H1 (cell line): ENCODE measurements at regions not wholly inside any gene's neighbourhood (a gene's known extent, or its start where the extent isn't known, plus 50 kb on each side); places are given as distances from the start of the nearest gene placed in this dataset.

Experiments used
- CTCF ChIA-PET: fragments of 300-600 bp; sonication (Branson Sonifier 250); formaldehyde crosslinking; loops from one replicate; lab custom pipeline; 2021; ENCODE audit not compliant: partially characterized antibody; lab: Charles Lee
- POLR2A ChIA-PET: fragments of 300-600 bp; sonication (Branson Sonifier 250); formaldehyde crosslinking; loops from one replicate; lab custom pipeline; 2021; ENCODE audit warnings: inconsistent platforms; ENCODE audit not compliant: partially characterized antibody; lab: Charles Lee
- DNase-seq, 2 experiments: peaks; one replicate each; pipeline versions ENCODE4 v3.0.0 to v3.0.0-alpha.2; 2010 to 2022; ENCODE audit warnings: low spot score in 2 of 2, low read depth in 1 of 2, mixed read lengths in 1 of 2
- FAIRE-seq: peaks from 2 replicates; lab custom pipeline; 2011; peaks lifted over from hg19 to GRCh38; lab: Jason Lieb, UNC
- H2AFZ ChIP-seq: 2 replicates; pipeline ENCODE4 v1.8.1; 2012; ENCODE audit warnings: low read length, inconsistent platforms
- H2AK5ac ChIP-seq: 2 replicates; pipeline ENCODE4 v1.6.1; 2013; ENCODE audit warnings: low read depth, low read length
- H2BK120ac ChIP-seq: replicated peaks from 2 replicates; pipeline ENCODE3; 2013; ENCODE audit warnings: low read depth, low read length, inconsistent platforms
- H2BK12ac ChIP-seq: 2 replicates; pipeline ENCODE4 v1.6.1; 2013; ENCODE audit warnings: low read depth, low read length
- H2BK15ac ChIP-seq: 2 replicates; pipeline ENCODE4 v1.6.1; 2013; ENCODE audit warnings: low read length
- H2BK20ac ChIP-seq: 2 replicates; pipeline ENCODE4 v1.6.1; 2013; ENCODE audit warnings: low read length
- H2BK5ac ChIP-seq: 2 replicates; pipeline ENCODE4 v1.6.1; 2013; ENCODE audit warnings: low read depth, low read length
- H3K14ac ChIP-seq: 2 replicates; pipeline ENCODE4 v1.6.1; 2013; ENCODE audit warnings: inconsistent platforms; ENCODE audit not compliant: insufficient read length
- H3K18ac ChIP-seq: 2 replicates; pipeline ENCODE4 v1.6.1; 2013; ENCODE audit warnings: low read length; ENCODE audit errors: extremely low read depth
- H3K23ac ChIP-seq: 2 replicates; pipeline ENCODE4 v1.6.1; 2013; ENCODE audit warnings: inconsistent platforms; ENCODE audit not compliant: insufficient read length
- H3K23me2 ChIP-seq: 2 replicates; pipeline ENCODE4 v1.6.1; 2013; ENCODE audit warnings: low read depth, low read length
- H3K27ac ChIP-seq: 2 replicates; pipeline ENCODE4 v1.6.1; 2011; ENCODE audit warnings: low read depth, low read length, inconsistent platforms
- H3K27me3 ChIP-seq, 4 experiments: replicated peaks in 1 of 4; 1 replicate in 1 of 4; 2 replicates in 3 of 4; pipeline versions ENCODE4 v1.6.1 to v1.8.1; 2011 to 2013; ENCODE audit warnings: low read length in 3 of 4, mild to moderate bottlenecking in 3 of 4, inconsistent platforms in 2 of 4, mixed read lengths in 2 of 4, moderate library complexity in 1 of 4; ENCODE audit not compliant: control insufficient read depth in 3 of 4, insufficient read depth in 3 of 4; ENCODE audit errors: extremely low read depth in 1 of 4
- H3K36me3 ChIP-seq, 4 experiments: 2 replicates each; pipeline versions ENCODE4 v1.6.1 to v1.8.1; 2011 to 2013; ENCODE audit warnings: mild to moderate bottlenecking in 4 of 4, low read length in 3 of 4, moderate library complexity in 2 of 4, control low read depth in 1 of 4, inconsistent platforms in 1 of 4; ENCODE audit not compliant: insufficient read depth in 4 of 4, control insufficient read depth in 2 of 4
- H3K4ac ChIP-seq: replicated peaks from 2 replicates; pipeline ENCODE3; 2013; ENCODE audit warnings: low read length, low read depth, mixed read lengths, inconsistent platforms; ENCODE audit not compliant: insufficient read length
- H3K4me1 ChIP-seq, 4 experiments: replicated peaks in 1 of 4; 1 replicate in 1 of 4; 2 replicates in 3 of 4; pipeline versions ENCODE4 v1.6.1 to v1.8.1; 2011 to 2013; ENCODE audit warnings: low read length in 3 of 4, inconsistent platforms in 2 of 4, mixed read lengths in 1 of 4; ENCODE audit not compliant: insufficient read depth in 4 of 4, control insufficient read depth in 3 of 4
- H3K4me2 ChIP-seq, 2 experiments: 2 replicates each; pipeline versions ENCODE4 v1.6.1 to v1.8.1; 2011 to 2013; ENCODE audit warnings: low read depth in 2 of 2, low read length in 2 of 2, control low read depth in 1 of 2, inconsistent platforms in 1 of 2, mild to moderate bottlenecking in 1 of 2; ENCODE audit not compliant: insufficient read depth in 1 of 2
- H3K4me3 ChIP-seq, 4 experiments: fragments of 200-600, 300-600 bp in 1 of 4; sonication (generic), shearing (Covaris generic), sonication (Bioruptor Twin) in 1 of 4; 2 replicates each; pipeline versions ENCODE4 v1.5.1 to v1.8.1; 2011 to 2016; ENCODE audit warnings: low read length in 4 of 4, low read depth in 3 of 4, control low read depth in 2 of 4, inconsistent platforms in 2 of 4, mild to moderate bottlenecking in 2 of 4, mixed read lengths in 1 of 4, moderate library complexity in 1 of 4; ENCODE audit not compliant: insufficient read depth in 2 of 4; ENCODE audit errors: extremely low read depth in 1 of 4
- H3K56ac ChIP-seq: replicated peaks from 2 replicates; pipeline ENCODE3; 2013; ENCODE audit warnings: low read depth, mild to moderate bottlenecking, mixed read lengths, low read length, inconsistent platforms; ENCODE audit not compliant: insufficient read length
- H3K79me1 ChIP-seq: 2 replicates; pipeline ENCODE4 v1.6.1; 2013; ENCODE audit warnings: low read depth, low read length, control low read depth
- H3K79me2 ChIP-seq, 2 experiments: 2 replicates each; pipeline versions ENCODE4 v1.6.1 to v1.8.1; 2012 to 2013; ENCODE audit warnings: low read length in 2 of 2, mild to moderate bottlenecking in 2 of 2, inconsistent platforms in 1 of 2; ENCODE audit not compliant: insufficient read depth in 2 of 2, control insufficient read depth in 1 of 2
- H3K9ac ChIP-seq, 4 experiments: replicated peaks in 1 of 4; 1 replicate in 1 of 4; 2 replicates in 3 of 4; pipeline versions ENCODE4 v1.6.1 to v1.8.1; 2011 to 2013; ENCODE audit warnings: low read depth in 3 of 4, low read length in 3 of 4, control low read depth in 2 of 4, mild to moderate bottlenecking in 2 of 4, moderate library complexity in 2 of 4, inconsistent platforms in 1 of 4; ENCODE audit errors: extremely low read depth in 1 of 4
- H3K9me3 ChIP-seq, 2 experiments: 2 replicates each; pipeline versions ENCODE4 v1.6.1 to v1.8.1; 2012 to 2013; ENCODE audit warnings: mild to moderate bottlenecking in 2 of 2, moderate library complexity in 2 of 2, control low read depth in 1 of 2, inconsistent platforms in 1 of 2, low read depth in 1 of 2, low read length in 1 of 2, mixed read lengths in 1 of 2; ENCODE audit not compliant: insufficient read depth in 2 of 2
- H4K20me1 ChIP-seq, 2 experiments: replicated peaks in 1 of 2; 2 replicates each; pipeline versions ENCODE3 to v1.8.1; 2011 to 2013; ENCODE audit warnings: inconsistent platforms in 2 of 2, low read length in 2 of 2, mild to moderate bottlenecking in 1 of 2; ENCODE audit not compliant: insufficient read depth in 2 of 2, control insufficient read depth in 1 of 2
- H4K5ac ChIP-seq: 2 replicates; pipeline ENCODE4 v1.6.1; 2013; ENCODE audit warnings: low read length, low read depth, mixed read lengths, inconsistent platforms; ENCODE audit not compliant: insufficient read length
- H4K8ac ChIP-seq: 2 replicates; pipeline ENCODE4 v1.8.0; 2013; ENCODE audit warnings: mild to moderate bottlenecking, moderate library complexity, low read length, inconsistent platforms; ENCODE audit not compliant: insufficient read depth; ENCODE audit errors: extremely low read depth
- H4K91ac ChIP-seq: replicated peaks from 2 replicates; pipeline ENCODE3; 2013; ENCODE audit warnings: low read length, mixed read lengths, inconsistent platforms; ENCODE audit not compliant: insufficient read length
- ATF2 ChIP-seq: IDR thresholded peaks from 2 replicates; pipeline ENCODE4 v1.6.1; 2012; ENCODE audit warnings: low read length, inconsistent platforms
- BACH1 ChIP-seq: IDR thresholded peaks from 2 replicates; pipeline ENCODE4 v1.6.1; 2012; ENCODE audit warnings: low read length, improper control_type of control experiment
- BCL11A ChIP-seq, 2 experiments: IDR thresholded peaks; one replicate each; pipeline ENCODE4 v1.6.1; 2011; ENCODE audit warnings: low read depth in 2 of 2, low read length in 2 of 2, mild to moderate bottlenecking in 2 of 2
- BRCA1 ChIP-seq: IDR thresholded peaks from 2 replicates; pipeline ENCODE4 v1.6.1; 2012; ENCODE audit warnings: low read depth, low read length, improper control_type of control experiment
- CEBPB ChIP-seq: IDR thresholded peaks from 2 replicates; pipeline ENCODE4 v1.6.1; 2012; ENCODE audit warnings: low read depth, low read length
- EP300 ChIP-seq, 2 experiments: IDR thresholded peaks; 1 replicate in 1 of 2; 2 replicates in 1 of 2; pipeline ENCODE4 v1.6.1; 2011 to 2012; ENCODE audit warnings: low read depth in 2 of 2, low read length in 2 of 2, mild to moderate bottlenecking in 2 of 2, borderline replicate concordance in 1 of 2, inconsistent platforms in 1 of 2, moderate library complexity in 1 of 2
- NRF1 ChIP-seq: IDR thresholded peaks from 2 replicates; pipeline ENCODE4 v1.6.1; 2011; ENCODE audit warnings: mild to moderate bottlenecking, low read depth, low read length, improper control_type of control experiment
- PHF8 ChIP-seq: fragments of 200-600 bp; sonication (generic); conservative IDR thresholded peaks from 2 replicates; pipeline ENCODE4 v1.7.1; 2012; ENCODE audit warnings: low read depth, mild to moderate bottlenecking, inconsistent platforms, low read length, moderate library complexity
- POU5F1 ChIP-seq: IDR thresholded peaks from 2 replicates; pipeline ENCODE4 v1.6.1; 2011; ENCODE audit warnings: low read depth, mild to moderate bottlenecking, low read length, moderate library complexity
- RNF2 ChIP-seq: fragments of 200-900, 300-1000 bp; sonication (generic); IDR thresholded peaks from 2 replicates; pipeline ENCODE4 v1.7.1; 2016; ENCODE audit warnings: borderline replicate concordance, low read depth, mild to moderate bottlenecking, antibody characterized with exemption, low read length; ENCODE audit not compliant: poor library complexity, severe bottlenecking; ENCODE audit errors: missing control alignments
- RXRA ChIP-seq: IDR thresholded peaks from 2 replicates; pipeline ENCODE4 v1.6.1; 2011; ENCODE audit warnings: low read depth, mild to moderate bottlenecking, low read length, moderate library complexity; ENCODE audit not compliant: insufficient read depth
- SP1 ChIP-seq: IDR thresholded peaks from 2 replicates; pipeline ENCODE4 v1.6.1; 2011; ENCODE audit warnings: low read depth, low read length
- SP2 ChIP-seq: IDR thresholded peaks from 2 replicates; pipeline ENCODE4 v1.6.1; 2012; ENCODE audit warnings: mild to moderate bottlenecking, low read length, inconsistent platforms
- SP4 ChIP-seq: IDR thresholded peaks from 2 replicates; pipeline ENCODE4 v1.6.1; 2012; ENCODE audit warnings: low read length, inconsistent platforms
- WGBS, 2 experiments: shearing (Covaris generic) in 1 of 2; methylation state at CpG; one replicate each; pipeline versions ENCODE4 v1.1.6 to v1.1.7; 2013 to 2015; ENCODE audit warnings: low lambda C conversion rate in 2 of 2, mixed read lengths in 2 of 2, inconsistent platforms in 1 of 2, low coverage in 1 of 2, missing lambda C conversion rate in 1 of 2; ENCODE audit not compliant: insufficient replicate concordance in 2 of 2, insufficient coverage in 1 of 2, insufficient read length in 1 of 2; ENCODE audit errors: extremely low coverage in 1 of 2, missing lambda C conversion rate in 1 of 2; 5-methylcytosine and 5-hydroxymethylcytosine counted together

GRCh38 chr20:51249215-51249614 is 226.3 kb upstream of the KCNG1 start:
- no peak overlapping the region for H3K14ac ChIP-seq
- no peak overlapping the region for H2BK5ac ChIP-seq
- H4K8ac ChIP-seq: no peak overlapping the region
- no peak overlapping the region for H3K9ac ChIP-seq
- no peak overlapping the region for H3K4me2 ChIP-seq
- H3K79me1 ChIP-seq: no peaks in the 10 kb centered on the region
- ChIA-PET CTCF (interaction anchor here (0.5 to 2.0 kb wide), 6 partner anchors 8 to 256 kb away, joined by 3 to 6 read pairs (median 3); no protein-coding TSS in a partner anchor), POLR2A (no interaction called here)
- H3K9me3 ChIP-seq: peaks cover 5 to 9% of the 10 kb centered on the region in 2 experiments; a peak in 3 of 4 replicates
- H2BK20ac ChIP-seq: no peak overlapping the region
- no peak overlapping the region for H3K27ac ChIP-seq
- no peak overlapping the region for H3K18ac ChIP-seq
- no peak overlapping the region for H2BK15ac ChIP-seq
- H3K79me2 ChIP-seq: no peaks in the 10 kb centered on the region
- FAIRE-seq (no peak), DNase-seq (no peak)
- no peaks in the 10 kb centered on the region for H4K20me1 ChIP-seq
- no peaks in the 10 kb centered on the region; a peak in 2 of 7 replicates for H3K4me1 ChIP-seq
- H3K27me3 ChIP-seq: no peaks in the 10 kb centered on the region
- H3K4me3 ChIP-seq: no peak overlapping the region
- no peak overlapping the region for H2BK12ac ChIP-seq
- no peaks in the 10 kb centered on the region for H3K36me3 ChIP-seq
- H3K56ac ChIP-seq: no peak overlapping the region
- no peaks in the 10 kb centered on the region for H3K23me2 ChIP-seq
- no peak overlapping the region for H3K4ac ChIP-seq
- H4K91ac ChIP-seq: no peak overlapping the region
- no peak overlapping the region for H4K5ac ChIP-seq
- H2AFZ ChIP-seq: no peak overlapping the region
- H3K23ac ChIP-seq: no peak overlapping the region
- WGBS, 2 experiments: 75% methylated on average over 4 of the region's 4 CpGs; no CpG with 5 or more reads in 1 of the 2 experiments
- H2BK120ac ChIP-seq: no peak overlapping the region
- no peak overlapping the region for H2AK5ac ChIP-seq
- no peak for TF ChIP-seq EP300 (IDR thresholded peaks at IDR 0.05; ENCODE audit: borderline replicate concordance in 1 of 2, low read depth in 2 of 2, low read length in 2 of 2)
- no peak for TF ChIP-seq ATF2
- no peak for TF ChIP-seq SP2
- no peak for TF ChIP-seq PHF8
- no peak for TF ChIP-seq BACH1
- TF ChIP-seq RXRA: no peak
- TF ChIP-seq SP4: no peak
- TF ChIP-seq RNF2: no peak
- no peak for TF ChIP-seq SP1
- no peak for TF ChIP-seq BCL11A (IDR thresholded peaks at IDR 0.05; ENCODE audit: low read depth in 2 of 2, low read length in 2 of 2)
- TF ChIP-seq CEBPB: no peak
- no peak for TF ChIP-seq POU5F1
- no peak for TF ChIP-seq BRCA1
- TF ChIP-seq NRF1: no peak
